HG03060 (cell line): ENCODE measurements at regions not wholly inside any gene's neighbourhood (a gene's known extent, or its start where the extent isn't known, plus 50 kb on each side); places are given as distances from the start of the nearest gene placed in this dataset.
"Not testable (repeated sequence)": the region's sequence is repeated elsewhere in the genome, so short reads cannot be mapped to it uniquely, and the experiment has no call there.

ENCODE experiments used
- ATAC-seq: cut with Tn5 transposase; IDR thresholded peaks from one replicate; pipeline ENCODE4 v1.9.1; 2021; ENCODE audit warnings: low read depth, moderate number of reproducible peaks; ENCODE audit not compliant: unreplicated experiment

GRCh38 chr10:78207216-78207615 lies 173.6 kb downstream of the RPS24 start:
- no peak for ATAC-seq

- no peak for ATAC-seq
Measured at GRCh38 chr10:78207776-78208175, 174.1 kb downstream of the RPS24 start.

- ATAC-seq = no peak
Measured at GRCh38 chr10:78209970-78210369, 176.3 kb downstream of the RPS24 start.

GRCh38 chr10:78210548-78210947 lies 176.9 kb downstream of the RPS24 start:
- ATAC-seq = no peak

- ATAC-seq = no peak
Measured at GRCh38 chr10:78210976-78211375, 177.3 kb downstream of the RPS24 start.

- no peak for ATAC-seq
Measured at GRCh38 chr10:78211561-78212051, 177.9 kb downstream of the RPS24 start.

- no peak for ATAC-seq
Measured at GRCh38 chr10:78212060-78212785, 178.6 kb downstream of the RPS24 start.

GRCh38 chr10:78212786-78213175 lies 179.1 kb downstream of the RPS24 start:
- ATAC-seq = no peak

GRCh38 chr10:78214955-78215354 lies 181.3 kb downstream of the RPS24 start:
- ATAC-seq = no peak

- no peak for ATAC-seq
Measured at GRCh38 chr10:78215645-78216044, 182.0 kb downstream of the RPS24 start.

GRCh38 chr10:78217336-78217735 lies 183.7 kb downstream of the RPS24 start:
- no peak for ATAC-seq

GRCh38 chr10:78218798-78219490 lies 185.3 kb downstream of the RPS24 start:
- ATAC-seq = no peak

- not testable (repeated sequence) for ATAC-seq
Measured at GRCh38 chr10:78219568-78219967, 185.9 kb downstream of the RPS24 start.

- no peak for ATAC-seq
Measured at GRCh38 chr10:78220781-78221180, 187.1 kb downstream of the RPS24 start.

GRCh38 chr10:78222096-78222790 lies 188.6 kb downstream of the RPS24 start:
- ATAC-seq = no peak

GRCh38 chr10:78223088-78223487 lies 189.4 kb downstream of the RPS24 start:
- no peak for ATAC-seq

- ATAC-seq = no peak
Measured at GRCh38 chr10:78224602-78225001, 190.9 kb downstream of the RPS24 start.

GRCh38 chr10:78225594-78225993 lies 191.9 kb downstream of the RPS24 start:
- ATAC-seq = no peak

- ATAC-seq = no peak
Measured at GRCh38 chr10:78229489-78229888, 195.8 kb downstream of the RPS24 start.

GRCh38 chr10:78229950-78230675 lies 196.4 kb downstream of the RPS24 start:
- no peak for ATAC-seq

GRCh38 chr10:78231327-78231726 lies 197.7 kb downstream of the RPS24 start:
- no peak for ATAC-seq
